IMR-90 (cell line): ENCODE measurements at regions not wholly inside any gene's neighbourhood (a gene's known extent, or its start where the extent isn't known, plus 50 kb on each side); places are given as distances from the start of the nearest gene placed in this dataset.

Experiments
- CEBPB ChIP-seq: IDR thresholded peaks from 2 replicates; pipeline ENCODE4 v1.6.1; 2012; ENCODE audit warnings: low read depth, low read length, improper control_type of control experiment
- MAFK ChIP-seq: IDR thresholded peaks from 2 replicates; pipeline ENCODE4 v1.6.1; 2012; ENCODE audit warnings: low read depth, low read length, improper control_type of control experiment
- NFE2L2 ChIP-seq: fragments of 150-350 bp; IDR thresholded peaks from 2 replicates; pipeline ENCODE4 v1.6.1; 2016; ENCODE audit warnings: low read depth, mild to moderate bottlenecking, low read length
- POLR2A ChIP-seq: IDR thresholded peaks from 2 replicates; pipeline ENCODE4 v1.6.1; 2012; ENCODE audit warnings: mild to moderate bottlenecking, low read depth, low read length
- RAD21 ChIP-seq: IDR thresholded peaks from 2 replicates; pipeline ENCODE4 v1.6.1; 2012; ENCODE audit warnings: low read length, improper control_type of control experiment
- TF ChIP-seq, protein P1 (sequence below): conservative IDR thresholded peaks from 2 replicates; pipeline ENCODE4 v1.5.1; 2012; ENCODE audit warnings: mild to moderate bottlenecking, low read depth, low read length, improper control_type of control experiment
- TF ChIP-seq, protein P2 (sequence below): fragments of 150-350 bp; IDR thresholded peaks from 2 replicates; pipeline ENCODE4 v1.6.1; 2017; ENCODE audit warnings: mild to moderate bottlenecking, antibody characterized with exemption, low read length, low read depth

DNA sequence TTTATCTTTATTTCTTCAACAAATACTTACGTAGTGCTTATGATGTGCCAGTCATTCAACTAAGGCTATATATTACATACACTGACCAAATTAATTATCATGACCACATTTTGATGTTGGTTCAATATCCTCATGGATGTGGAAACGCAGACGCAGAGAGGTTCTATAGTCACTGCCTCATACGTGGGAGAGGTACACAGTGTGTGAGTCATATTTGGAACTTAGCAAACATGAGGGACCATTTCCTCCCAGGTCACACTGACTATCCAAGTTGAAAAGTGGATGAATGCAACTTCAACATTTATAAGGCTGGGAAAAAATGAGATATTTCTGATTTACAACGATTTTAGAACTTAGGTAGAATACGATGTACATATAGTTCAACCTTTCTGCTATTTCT lies 113.6 kb downstream of the PRLHR start:
- TF ChIP-seq, protein P1, sequence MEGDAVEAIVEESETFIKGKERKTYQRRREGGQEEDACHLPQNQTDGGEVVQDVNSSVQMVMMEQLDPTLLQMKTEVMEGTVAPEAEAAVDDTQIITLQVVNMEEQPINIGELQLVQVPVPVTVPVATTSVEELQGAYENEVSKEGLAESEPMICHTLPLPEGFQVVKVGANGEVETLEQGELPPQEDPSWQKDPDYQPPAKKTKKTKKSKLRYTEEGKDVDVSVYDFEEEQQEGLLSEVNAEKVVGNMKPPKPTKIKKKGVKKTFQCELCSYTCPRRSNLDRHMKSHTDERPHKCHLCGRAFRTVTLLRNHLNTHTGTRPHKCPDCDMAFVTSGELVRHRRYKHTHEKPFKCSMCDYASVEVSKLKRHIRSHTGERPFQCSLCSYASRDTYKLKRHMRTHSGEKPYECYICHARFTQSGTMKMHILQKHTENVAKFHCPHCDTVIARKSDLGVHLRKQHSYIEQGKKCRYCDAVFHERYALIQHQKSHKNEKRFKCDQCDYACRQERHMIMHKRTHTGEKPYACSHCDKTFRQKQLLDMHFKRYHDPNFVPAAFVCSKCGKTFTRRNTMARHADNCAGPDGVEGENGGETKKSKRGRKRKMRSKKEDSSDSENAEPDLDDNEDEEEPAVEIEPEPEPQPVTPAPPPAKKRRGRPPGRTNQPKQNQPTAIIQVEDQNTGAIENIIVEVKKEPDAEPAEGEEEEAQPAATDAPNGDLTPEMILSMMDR, result no peak
- no peak for TF ChIP-seq RAD21
- no peak for TF ChIP-seq CEBPB
- no peak for TF ChIP-seq POLR2A
- TF ChIP-seq NFE2L2, result no peak
- no peak for TF ChIP-seq MAFK
- TF ChIP-seq, protein P2, sequence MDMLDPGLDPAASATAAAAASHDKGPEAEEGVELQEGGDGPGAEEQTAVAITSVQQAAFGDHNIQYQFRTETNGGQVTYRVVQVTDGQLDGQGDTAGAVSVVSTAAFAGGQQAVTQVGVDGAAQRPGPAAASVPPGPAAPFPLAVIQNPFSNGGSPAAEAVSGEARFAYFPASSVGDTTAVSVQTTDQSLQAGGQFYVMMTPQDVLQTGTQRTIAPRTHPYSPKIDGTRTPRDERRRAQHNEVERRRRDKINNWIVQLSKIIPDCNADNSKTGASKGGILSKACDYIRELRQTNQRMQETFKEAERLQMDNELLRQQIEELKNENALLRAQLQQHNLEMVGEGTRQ, result no peak
